HG03432 (cell line): ENCODE measurements at regions not wholly inside any gene's neighbourhood (a gene's known extent, or its start where the extent isn't known, plus 50 kb on each side); places are given as distances from the start of the nearest gene placed in this dataset.
"Not testable (repeated sequence)": the region's sequence is repeated elsewhere in the genome, so short reads cannot be mapped to it uniquely, and the experiment has no call there.

ENCODE experiments used
- ATAC-seq: cut with Tn5 transposase; IDR thresholded peaks from one replicate; pipeline ENCODE4 v1.9.1; 2021; ENCODE audit warnings: mild to moderate bottlenecking, moderate library complexity; ENCODE audit not compliant: unreplicated experiment

DNA sequence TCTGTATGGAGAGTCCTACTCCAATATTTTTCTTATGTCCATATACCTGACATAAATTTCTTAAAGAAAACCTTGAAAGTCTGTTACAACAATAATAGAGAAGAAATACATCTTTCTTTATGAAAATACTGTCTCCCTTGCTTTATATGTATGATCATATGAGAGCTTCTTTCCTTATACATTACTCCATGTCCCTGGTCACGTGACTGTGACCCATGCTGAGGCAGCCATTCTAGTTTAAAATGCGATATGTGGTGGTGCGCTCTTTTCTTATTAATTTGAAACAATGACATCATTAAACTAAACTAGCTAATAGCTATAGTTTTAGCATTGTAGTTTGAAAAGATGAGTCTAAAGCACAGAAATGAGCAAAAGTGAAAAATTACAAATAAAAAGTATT, 1120.3 kb upstream of the PRR20A start:
- no peak for ATAC-seq

DNA sequence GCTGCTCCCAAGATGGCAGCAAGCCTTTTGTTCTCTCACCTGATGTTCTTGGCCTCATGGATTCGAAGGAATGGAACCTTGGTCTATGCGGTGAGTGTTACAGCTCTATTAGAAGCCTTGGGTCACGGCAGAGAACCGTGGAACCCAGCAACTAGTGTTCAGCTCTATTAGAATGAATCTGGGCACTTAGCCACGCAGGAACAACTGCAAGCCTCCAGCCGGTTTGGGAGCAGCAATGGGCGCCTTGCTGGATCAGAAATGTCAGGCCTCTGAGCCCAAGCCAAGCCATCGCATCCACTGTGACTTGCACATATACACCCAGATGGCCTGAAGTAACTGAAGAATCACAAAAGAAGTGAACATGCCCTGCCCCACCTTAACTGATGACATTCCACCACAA, 1100.7 kb upstream of the PRR20A start:
- ATAC-seq, result no peak

DNA sequence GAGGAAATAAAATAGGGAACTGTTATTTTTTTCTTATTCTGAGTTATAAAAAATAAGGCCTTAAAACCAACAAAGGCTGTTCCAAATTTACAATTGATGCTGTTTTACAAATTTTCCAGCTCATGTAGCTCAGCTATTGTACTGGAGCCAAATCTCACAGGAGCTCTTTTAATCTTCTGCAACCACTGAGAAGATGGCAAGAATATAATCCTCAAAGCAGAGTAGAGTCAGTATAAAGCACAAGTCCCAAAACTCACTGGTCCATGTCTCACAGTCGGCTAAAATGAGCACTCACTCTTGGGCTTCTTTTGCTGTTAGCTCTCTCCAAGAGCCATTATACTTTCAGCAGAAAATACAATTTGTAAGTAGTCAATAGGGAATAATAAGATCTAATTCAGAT, 1074.4 kb upstream of the PRR20A start:
- ATAC-seq, result no peak

DNA sequence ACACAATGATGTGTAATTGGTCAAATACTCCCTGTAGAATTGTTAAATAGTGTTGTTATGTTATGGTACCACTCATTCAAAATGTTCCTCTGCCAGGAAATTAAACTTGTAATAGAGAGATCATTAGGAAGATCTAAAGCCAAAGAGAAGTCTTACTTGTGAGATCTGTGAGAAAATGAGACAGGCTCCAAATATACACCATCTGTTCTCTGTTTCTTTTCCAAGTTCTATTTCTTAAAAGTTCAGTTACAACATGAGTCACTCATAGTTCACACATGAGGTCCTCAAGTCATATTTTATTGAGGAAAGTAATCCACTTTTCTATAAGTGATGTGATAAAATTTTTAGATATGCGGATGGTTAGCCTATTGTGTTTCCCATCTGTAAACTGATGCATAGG, 1038.1 kb upstream of the PRR20A start:
- no peak for ATAC-seq

DNA sequence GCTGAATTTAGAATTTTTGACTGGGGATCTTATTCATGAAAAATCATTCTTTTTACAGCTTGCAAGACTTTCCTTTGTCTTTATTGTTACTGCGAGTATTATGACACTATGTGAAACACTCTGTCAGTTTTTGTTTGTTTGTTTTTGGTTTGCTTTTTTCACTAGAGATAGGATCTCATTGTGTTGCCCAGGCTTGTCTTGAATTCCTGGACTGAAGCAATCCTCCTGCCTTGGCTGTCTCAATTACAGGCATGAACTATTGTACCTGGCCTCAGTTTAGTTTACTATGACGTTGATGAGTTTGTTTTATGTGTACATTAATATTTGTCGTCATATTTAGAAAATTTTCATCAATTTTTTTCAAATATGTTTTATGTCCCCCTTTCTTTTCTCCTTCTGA, 1030.0 kb upstream of the PRR20A start:
- no peak for ATAC-seq

DNA sequence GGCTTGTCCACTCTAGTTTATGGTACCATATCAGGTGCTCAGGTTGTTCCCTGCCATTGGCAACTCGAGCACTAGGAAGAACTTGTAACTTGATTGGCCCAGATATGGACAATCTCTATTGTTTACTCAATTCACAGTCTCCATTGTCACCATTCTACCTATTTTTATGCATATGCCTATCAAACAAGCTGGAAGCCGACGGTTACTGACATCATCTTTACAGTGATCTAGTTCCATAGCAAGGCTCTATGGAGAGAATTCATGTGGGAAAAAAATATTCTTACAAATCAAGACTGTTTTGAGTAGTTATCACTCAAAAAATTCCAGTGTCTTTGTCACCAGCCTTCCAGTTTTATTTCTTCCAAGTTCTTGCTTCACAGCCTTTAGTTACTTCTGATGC, 1006.2 kb upstream of the PRR20A start:
- no peak for ATAC-seq

DNA sequence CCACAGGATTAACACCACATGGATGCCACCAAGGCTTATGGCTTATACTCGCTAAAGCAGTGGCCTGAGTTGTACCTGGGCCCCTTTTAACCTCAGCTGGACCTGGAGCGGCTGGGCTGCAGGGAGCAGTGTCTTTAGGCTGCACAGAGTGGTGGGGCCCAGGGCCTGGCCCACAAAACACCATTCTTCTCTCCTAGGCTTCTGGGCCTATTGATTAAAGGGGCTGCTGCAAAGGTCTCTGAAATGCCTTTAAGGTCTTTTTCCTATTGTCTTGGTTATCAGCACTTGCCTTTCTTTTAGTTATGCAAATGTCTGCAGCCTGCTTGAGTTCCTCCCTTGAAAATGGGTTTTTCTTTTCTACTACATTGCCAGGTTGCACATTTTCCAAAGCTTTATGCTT, 973.9 kb upstream of the PRR20A start:
- ATAC-seq, result no peak

DNA sequence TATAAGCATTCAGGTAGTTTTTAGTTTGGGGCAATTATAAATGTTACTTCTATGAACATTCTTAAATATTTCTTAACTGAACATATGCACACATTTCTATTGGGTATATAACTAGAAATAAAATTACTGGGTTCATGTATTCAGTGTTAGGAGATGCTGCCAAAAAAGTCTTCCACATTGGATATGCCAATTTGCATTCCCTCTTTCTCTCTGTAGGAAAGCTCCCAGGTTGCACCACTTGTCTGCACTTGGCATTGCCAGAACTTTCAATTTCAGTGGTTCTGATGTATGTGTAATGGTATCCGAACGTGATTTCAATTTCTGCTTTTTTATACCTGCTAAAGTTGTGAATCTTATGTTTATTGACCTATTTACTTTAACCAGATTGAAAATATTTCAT, 972.1 kb upstream of the PRR20A start:
- no peak for ATAC-seq

DNA sequence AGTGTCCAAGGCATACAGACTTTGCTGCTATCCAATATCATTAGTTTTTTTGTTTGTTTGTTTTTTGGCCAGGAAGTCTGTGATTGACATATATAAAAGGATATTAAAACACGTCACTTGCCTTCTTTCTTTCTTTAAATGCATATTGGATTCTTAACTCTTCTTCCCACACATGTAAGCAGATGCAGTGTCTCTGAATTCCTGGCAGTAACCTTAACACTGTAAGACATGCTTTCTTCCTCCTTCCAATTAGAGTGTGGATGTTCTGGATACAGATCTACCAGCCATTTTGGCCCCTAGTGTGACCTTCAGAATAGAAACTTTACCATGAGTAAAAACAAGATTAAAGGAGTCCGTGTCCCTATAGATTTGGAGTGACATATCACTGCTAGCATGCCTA, 967.4 kb upstream of the PRR20A start:
- no peak for ATAC-seq

DNA sequence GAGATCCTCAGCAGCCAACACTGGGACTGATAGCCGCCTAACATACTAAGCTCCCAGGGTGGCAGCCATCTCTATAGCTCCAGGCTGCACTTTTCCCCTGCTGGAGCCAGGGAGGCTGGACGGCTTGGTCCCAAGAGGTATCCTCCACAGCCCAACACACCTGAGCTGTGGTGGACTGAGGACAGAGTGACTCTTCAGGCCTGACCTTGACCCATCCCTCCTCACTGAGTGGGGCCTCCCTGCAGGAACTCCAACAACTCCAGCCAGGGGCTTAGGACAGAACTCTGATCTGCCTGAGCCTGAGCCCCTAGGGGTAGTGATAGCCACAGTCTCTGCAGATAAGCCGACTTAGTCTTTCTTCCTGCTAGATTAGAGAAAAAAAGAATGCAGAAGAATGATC, 958.1 kb upstream of the PRR20A start:
- ATAC-seq, result no peak

DNA sequence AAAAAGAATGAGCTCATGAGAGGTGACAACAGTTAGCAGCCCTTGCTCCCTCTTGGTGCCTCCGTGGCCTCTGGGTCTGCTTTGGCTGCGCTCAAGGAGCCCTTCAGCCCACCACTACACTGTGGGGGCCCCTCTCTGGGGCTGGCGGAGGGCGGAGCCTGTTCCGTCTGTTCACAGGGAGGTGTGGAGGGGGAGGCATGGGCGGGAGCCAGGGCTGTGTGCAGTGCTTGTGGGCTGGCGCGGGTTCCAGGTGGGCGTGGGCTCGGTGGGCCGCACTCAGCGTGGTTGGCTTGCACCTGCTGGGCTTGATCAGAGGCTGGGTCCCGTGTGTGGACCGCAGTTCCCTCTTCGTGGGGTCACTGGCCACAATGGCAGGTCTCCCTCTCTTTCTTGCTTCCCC, 953.4 kb upstream of the PRR20A start:
- no peak for ATAC-seq

DNA sequence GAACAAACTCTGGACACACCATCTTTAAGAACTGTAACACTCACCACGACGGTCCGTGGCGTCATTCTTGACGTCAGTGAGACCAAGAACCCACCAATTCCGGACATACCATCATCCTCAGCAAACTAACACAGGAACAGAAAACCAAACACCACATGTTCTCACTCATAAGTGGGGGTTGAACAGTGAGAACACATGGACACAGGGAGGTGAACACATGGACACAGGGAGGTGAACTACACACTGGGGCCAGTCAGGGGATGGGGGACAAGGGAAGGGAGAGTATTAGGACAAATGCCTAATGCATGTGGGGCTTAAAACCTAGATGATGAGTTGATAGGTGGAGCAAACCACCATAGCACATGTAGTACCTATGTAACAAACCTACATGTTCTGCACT, 952.1 kb upstream of the PRR20A start:
- not testable (repeated sequence) for ATAC-seq

DNA sequence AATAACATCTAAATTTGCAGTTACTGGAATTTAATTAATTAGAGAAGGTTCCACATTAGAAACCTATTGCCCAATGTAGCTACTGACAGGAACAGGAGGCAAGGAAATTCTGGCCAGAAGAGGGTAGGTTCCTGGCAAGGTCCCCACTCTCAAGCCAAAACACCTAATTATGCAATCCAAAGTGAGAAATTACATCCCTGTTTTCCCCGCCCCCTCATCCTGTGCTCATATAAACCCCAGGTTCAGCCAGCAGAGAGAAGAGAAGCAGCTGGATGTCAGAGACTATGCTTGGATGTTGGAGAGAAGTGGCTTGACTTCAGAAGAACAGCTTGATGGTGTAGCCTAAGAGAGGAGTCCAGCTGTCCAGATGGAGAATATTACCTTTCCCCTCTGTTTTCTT, 951.3 kb upstream of the PRR20A start:
- no peak for ATAC-seq

DNA sequence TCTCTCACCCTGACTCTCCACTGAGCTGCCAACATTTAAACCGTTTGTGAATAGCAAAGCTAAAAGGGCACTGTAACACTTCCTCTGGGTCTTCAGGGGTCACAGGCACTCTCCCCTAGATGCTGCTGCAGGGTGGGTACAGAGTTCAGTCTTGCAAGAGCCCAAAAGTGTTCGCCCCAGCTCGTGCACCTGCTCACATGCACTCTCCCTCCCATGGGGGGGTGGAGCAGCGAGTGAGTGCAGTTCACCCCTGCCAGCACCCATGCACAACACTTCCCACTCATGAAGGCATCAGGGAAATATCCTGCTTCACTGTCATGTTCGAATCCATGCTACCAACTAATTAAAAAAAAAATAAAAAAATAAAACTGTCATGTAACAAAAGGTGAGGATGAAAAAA, 950.7 kb upstream of the PRR20A start:
- no peak for ATAC-seq

DNA sequence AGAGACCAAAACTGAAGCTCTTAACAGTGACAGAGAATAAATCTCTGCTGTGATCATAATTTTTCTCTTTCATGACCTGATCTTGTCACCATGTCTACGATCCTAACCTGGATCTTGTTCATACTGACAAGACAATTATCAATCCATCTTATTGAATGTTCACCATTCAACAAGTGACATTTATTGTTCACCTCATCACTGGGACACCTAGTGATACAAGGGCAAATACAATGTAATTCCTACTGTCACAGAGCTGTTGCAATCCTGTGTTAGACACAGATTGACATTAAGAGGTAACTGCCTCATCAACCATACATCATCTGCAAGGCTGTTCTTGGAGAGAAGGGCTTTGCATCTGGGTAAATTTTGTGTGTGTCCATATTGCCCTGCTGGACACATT, 942.4 kb upstream of the PRR20A start:
- ATAC-seq, result no peak

DNA sequence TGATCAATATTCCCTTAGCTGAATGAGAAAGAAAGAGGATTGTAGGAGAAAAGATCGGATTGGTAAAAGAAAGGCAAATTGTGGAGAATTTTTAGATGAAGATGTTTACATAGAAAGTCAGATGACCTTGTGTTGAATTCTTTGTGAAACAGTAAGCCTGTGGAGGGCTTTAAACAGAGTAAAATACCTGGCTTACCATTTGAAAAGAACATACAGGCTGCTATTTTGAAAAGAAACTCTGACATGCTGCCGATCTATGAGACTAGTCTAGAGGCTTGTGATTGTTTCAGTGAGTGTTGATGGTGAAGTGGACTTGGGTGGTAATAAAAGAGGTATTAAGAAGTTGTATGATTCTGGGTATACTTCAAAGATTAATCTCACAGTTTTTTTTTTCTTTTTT, 938.9 kb upstream of the PRR20A start:
- ATAC-seq, result no peak

DNA sequence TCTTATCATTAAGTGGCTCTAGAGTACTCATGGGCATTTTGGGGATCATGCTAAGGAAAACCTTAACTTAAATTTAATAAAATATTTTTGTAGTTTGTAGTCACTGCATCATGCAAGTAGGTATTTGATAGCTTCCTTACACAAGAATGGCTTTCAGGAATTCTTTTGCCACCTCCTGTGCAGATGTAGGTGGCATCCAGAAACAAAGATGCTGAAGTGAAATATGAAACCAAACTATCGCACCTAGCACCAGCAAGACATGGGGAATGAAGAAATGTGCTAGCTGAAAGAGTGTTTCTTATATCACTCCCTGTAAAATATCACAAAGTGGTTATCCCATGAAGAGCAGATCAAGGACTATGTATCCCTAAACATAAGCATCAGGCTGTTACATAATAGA, 924.5 kb upstream of the PRR20A start:
- no peak for ATAC-seq

DNA sequence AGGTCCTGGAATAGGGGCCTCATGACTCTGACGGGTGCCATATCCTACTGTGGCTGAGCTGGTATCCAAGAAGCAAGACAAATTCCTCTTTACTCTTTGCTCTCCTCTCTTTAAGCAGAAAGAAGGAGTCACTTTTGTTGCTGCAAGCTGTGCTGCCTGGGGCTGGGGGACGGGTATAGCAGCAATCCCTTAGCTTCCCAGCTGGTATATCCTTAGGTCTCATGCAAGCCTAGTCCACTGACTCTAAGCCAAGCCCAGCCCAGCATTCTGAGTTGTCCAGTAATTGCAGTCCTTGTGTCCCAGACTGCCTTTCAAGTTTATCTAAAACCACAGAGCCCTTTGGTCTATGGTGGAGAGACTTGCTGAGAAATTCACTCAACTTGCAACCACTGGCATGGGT, 893.0 kb upstream of the PRR20A start:
- no peak for ATAC-seq

DNA sequence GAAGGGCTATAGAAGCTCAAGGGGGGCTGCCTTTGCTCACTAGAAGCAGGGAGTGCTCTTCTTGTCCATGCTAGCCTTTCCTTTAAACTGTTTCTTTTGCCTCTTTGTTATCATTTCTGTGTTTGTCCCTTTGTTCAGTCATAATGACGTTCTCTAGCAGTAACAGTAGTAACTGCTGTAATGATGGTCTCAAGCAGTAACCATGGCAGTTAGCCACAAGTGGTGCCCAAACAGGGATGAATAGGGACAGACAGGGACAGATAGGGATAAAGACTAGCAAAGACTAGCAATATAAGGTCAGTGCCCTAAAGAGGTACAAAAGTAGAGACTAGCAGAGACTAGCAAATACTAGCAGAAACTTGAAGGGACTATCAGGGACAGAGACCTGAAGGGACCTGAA, 869.0 kb upstream of the PRR20A start:
- ATAC-seq, result no peak

DNA sequence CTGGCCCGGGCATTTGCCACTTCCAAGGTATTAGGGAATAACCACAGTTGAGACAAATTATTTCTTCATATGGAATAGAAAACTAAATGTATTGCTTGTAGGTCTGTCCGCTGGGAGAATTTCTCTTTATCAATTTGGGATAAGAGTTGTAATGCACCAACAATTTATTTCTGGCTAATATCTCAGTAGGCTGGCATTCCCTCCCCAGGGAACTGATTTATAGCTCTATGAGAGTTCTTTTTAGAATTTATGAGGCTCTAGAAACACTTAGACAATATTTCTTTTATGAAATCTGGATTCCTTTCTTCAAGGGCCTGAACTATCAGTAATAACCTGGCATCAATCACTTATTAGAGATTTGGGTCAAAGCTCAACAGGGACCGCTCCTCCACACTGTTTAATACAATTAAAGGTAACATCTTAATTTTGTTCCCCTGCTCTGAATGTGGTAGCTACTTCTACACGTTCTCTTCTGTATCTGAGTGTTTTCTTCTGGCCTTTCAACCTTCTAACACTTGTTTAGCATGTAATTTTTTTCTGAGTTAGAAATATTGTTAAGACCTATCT, 857.4 kb upstream of the PRR20A start:
- no peak for ATAC-seq

DNA sequence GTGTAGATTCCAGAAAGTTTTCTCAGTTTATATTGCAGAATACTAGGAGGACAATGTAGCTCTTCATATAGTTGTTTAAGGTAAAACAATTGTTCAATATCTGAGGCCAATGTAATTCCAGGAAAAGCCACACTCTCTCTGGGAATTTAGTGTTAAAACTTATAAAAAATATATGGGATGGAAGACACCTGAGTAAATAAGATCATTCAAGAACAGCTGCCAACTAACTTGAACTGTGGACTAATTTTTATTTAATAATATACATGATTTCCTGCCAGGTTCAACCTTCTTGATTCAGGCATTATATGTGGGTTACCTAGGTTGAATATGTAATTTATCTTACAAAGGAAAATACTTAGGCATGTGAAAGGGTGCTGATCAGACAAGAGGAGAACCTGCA, 841.1 kb upstream of the PRR20A start:
- no peak for ATAC-seq

DNA sequence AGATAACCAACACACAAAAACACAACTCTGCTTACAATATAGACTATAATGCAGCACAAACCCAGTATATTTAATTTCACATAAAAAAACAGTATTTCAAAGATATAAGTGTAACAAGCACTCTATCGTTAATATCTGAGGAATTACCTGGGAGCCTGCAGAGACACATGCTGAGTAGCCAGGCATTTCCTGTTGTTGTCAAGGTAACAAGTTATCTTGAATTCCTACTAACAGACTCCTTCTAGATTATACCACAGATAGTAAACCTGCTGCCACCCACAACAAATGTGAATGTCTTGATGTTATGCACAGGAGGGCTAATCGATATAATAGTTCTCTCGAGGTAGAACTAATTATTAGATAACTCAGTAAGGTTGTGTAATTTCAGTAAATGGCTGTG, 826.0 kb upstream of the PRR20A start:
- no peak for ATAC-seq

DNA sequence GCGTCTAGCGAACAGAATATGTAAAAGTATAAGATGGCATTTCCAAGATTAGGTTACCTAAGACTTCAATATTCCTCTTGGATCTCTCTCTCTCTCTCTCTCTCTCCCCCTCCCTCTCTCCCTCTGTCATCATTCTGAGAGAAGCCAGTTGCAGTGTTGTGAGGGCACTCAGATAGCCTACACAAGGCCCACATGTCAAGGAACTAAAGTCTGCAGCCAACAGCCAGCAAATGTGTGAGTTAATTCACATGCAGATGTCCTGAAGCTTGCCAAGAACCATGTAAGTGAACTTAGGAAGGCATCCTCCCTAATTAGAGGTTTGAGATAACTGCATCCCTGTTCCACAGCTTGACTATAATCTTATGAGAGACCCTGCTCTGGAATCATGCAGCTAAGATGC, 822.9 kb upstream of the PRR20A start:
- ATAC-seq, result no peak

DNA sequence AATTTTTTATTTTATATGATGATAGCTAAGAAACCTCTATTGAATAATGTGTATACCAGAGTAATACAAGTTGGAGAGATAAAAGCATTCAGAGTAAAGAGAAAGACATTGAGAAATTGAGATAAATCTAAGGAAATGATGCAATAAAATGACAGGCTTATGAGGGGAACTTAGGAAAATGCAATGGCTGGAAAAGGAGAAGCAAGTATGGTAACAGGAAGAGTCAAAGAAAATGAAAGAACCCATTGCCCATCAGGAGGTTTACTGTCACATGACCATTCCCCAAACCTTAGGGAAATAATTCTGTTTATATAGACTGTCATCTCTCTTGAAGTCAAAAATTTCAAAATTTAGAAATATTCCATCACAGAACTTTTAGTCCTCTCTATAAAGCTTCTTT, 808.0 kb upstream of the PRR20A start:
- ATAC-seq, result no peak
